WTC11 (cell line): ENCODE measurements at regions not wholly inside any gene's neighbourhood (a gene's known extent, or its start where the extent isn't known, plus 50 kb on each side); places are given as distances from the start of the nearest gene placed in this dataset.

Experiments
- ATAC-seq: fragments of 200-7000 bp; cut with Tn5 transposase; 2 replicates; pipeline ENCODE4 v1.10.0; 2021; ENCODE audit warnings: mild to moderate bottlenecking, moderate library complexity
- CTCF ChIA-PET: fragments of 300-600 bp; sonication (Branson Sonifier 250); formaldehyde crosslinking; loops from one replicate; lab custom pipeline; 2021; ENCODE audit warnings: antibody characterized with exemption; lab: Charles Lee
- POLR2A ChIA-PET: fragments of 350-600 bp; sonication (Branson Sonifier 250); formaldehyde crosslinking; loops from one replicate; lab custom pipeline; 2021; ENCODE audit warnings: antibody characterized with exemption; lab: Charles Lee
- DNase-seq: peaks from one replicate; pipeline ENCODE4 v3.0.0; 2021; ENCODE audit warnings: low spot score
- H3K27ac Mint-ChIP-seq: 2 replicates; pipeline ENCODE4 v1.8.0; 2021; ENCODE audit warnings: mixed read lengths
- H3K27me3 Mint-ChIP-seq: 2 replicates; pipeline ENCODE4 v1.8.0; 2021; ENCODE audit warnings: low read depth, mild to moderate bottlenecking, moderate library complexity, mixed read lengths
- H3K36me3 Mint-ChIP-seq: 2 replicates; pipeline ENCODE4 v1.8.0; 2021; ENCODE audit warnings: mixed read lengths
- H3K4me1 Mint-ChIP-seq: 2 replicates; pipeline ENCODE4 v1.8.0; 2022; ENCODE audit warnings: mixed read lengths
- H3K4me3 Mint-ChIP-seq: 2 replicates; pipeline ENCODE4 v1.8.0; 2021; ENCODE audit warnings: mild to moderate bottlenecking, moderate library complexity, mixed read lengths
- H3K9me3 Mint-ChIP-seq: 2 replicates; pipeline ENCODE4 v1.8.0; 2021; ENCODE audit warnings: mixed read lengths
- CBFB ChIP-seq: sonication (generic); formaldehyde crosslinking; IDR thresholded peaks from 2 replicates; pipeline ENCODE4 v1.8.1; 2022; ENCODE audit warnings: mild to moderate bottlenecking, low read depth, missing genetic modification reagents
- CREM ChIP-seq: sonication (generic); formaldehyde crosslinking; IDR thresholded peaks from 2 replicates; pipeline ENCODE4 v1.8.1; 2022; ENCODE audit warnings: mild to moderate bottlenecking, missing genetic modification reagents, moderate library complexity
- EMX1 ChIP-seq: fragments of 250-450 bp; sonication (Bioruptor Pico); IDR thresholded peaks from 2 replicates; pipeline ENCODE4 v1.8.0; 2021; ENCODE audit warnings: mild to moderate bottlenecking
- FOXJ3 ChIP-seq: sonication (generic); formaldehyde crosslinking; IDR thresholded peaks from 2 replicates; pipeline ENCODE4 v1.9.0; 2021; ENCODE audit warnings: missing genetic modification reagents, mild to moderate bottlenecking, borderline replicate concordance
- HMGXB4 ChIP-seq: sonication (generic); formaldehyde crosslinking; IDR thresholded peaks from 2 replicates; pipeline ENCODE4 v1.8.1; 2023; ENCODE audit warnings: mild to moderate bottlenecking, moderate library complexity, missing genetic modification reagents
- JUN ChIP-seq: sonication (generic); formaldehyde crosslinking; IDR thresholded peaks from 2 replicates; pipeline ENCODE4 v1.8.0; 2023; ENCODE audit warnings: mild to moderate bottlenecking, missing genetic modification reagents
- MLX ChIP-seq: sonication (generic); formaldehyde crosslinking; IDR thresholded peaks from 2 replicates; pipeline ENCODE4 v1.8.1; 2023; ENCODE audit warnings: mild to moderate bottlenecking, missing genetic modification reagents, moderate library complexity
- NFYB ChIP-seq: sonication (generic); formaldehyde crosslinking; conservative IDR thresholded peaks from 2 replicates; pipeline ENCODE4 v1.8.0; 2022; ENCODE audit warnings: low read depth, missing genetic modification reagents
- NR3C1 ChIP-seq: sonication (generic); formaldehyde crosslinking; conservative IDR thresholded peaks from 2 replicates; pipeline ENCODE4 v1.8.1; 2023; ENCODE audit warnings: low read depth, mild to moderate bottlenecking, missing genetic modification reagents
- RORB ChIP-seq: fragments of 250-450 bp; sonication (Bioruptor Pico); IDR thresholded peaks from 2 replicates; pipeline ENCODE4 v1.9.0; 2021; ENCODE audit warnings: mild to moderate bottlenecking
- SOX15 ChIP-seq: fragments of 250-450 bp; sonication (Bioruptor Pico); IDR thresholded peaks from 2 replicates; pipeline ENCODE4 v1.9.0; 2021; ENCODE audit warnings: mild to moderate bottlenecking
- SP1 ChIP-seq: sonication (generic); formaldehyde crosslinking; conservative IDR thresholded peaks from 2 replicates; pipeline ENCODE4 v1.8.1; 2022; ENCODE audit warnings: missing genetic modification reagents
- TEAD4 ChIP-seq: sonication (generic); formaldehyde crosslinking; IDR thresholded peaks from 2 replicates; pipeline ENCODE4 v1.8.0; 2022; ENCODE audit warnings: mild to moderate bottlenecking, missing genetic modification reagents
- ZMAT4 ChIP-seq: fragments of 250-450 bp; sonication (Bioruptor Pico); IDR thresholded peaks from 2 replicates; pipeline ENCODE4 v1.9.0; 2021; ENCODE audit warnings: mild to moderate bottlenecking
- TF ChIP-seq, protein P1 (sequence below): fragments of 250-450 bp; sonication (Bioruptor Pico); IDR thresholded peaks from 2 replicates; pipeline ENCODE4 v1.9.0; 2021; ENCODE audit warnings: mild to moderate bottlenecking, borderline replicate concordance
- TF ChIP-seq, protein P2 (sequence below): sonication (generic); formaldehyde crosslinking; IDR thresholded peaks from 2 replicates; pipeline ENCODE4 v1.8.1; 2022; ENCODE audit warnings: low read depth, mild to moderate bottlenecking, moderate library complexity, missing genetic modification reagents, borderline replicate concordance
- TF ChIP-seq, protein P3 (sequence below): fragments of 250-450 bp; sonication (Bioruptor Pico); conservative IDR thresholded peaks from 2 replicates; pipeline ENCODE4 v1.9.0; 2021; ENCODE audit warnings: mild to moderate bottlenecking
- TF ChIP-seq, protein P4 (sequence below): sonication (generic); formaldehyde crosslinking; IDR thresholded peaks from 2 replicates; pipeline ENCODE4 v1.8.1; 2023; ENCODE audit warnings: mild to moderate bottlenecking, missing genetic modification reagents, borderline replicate concordance

DNA sequence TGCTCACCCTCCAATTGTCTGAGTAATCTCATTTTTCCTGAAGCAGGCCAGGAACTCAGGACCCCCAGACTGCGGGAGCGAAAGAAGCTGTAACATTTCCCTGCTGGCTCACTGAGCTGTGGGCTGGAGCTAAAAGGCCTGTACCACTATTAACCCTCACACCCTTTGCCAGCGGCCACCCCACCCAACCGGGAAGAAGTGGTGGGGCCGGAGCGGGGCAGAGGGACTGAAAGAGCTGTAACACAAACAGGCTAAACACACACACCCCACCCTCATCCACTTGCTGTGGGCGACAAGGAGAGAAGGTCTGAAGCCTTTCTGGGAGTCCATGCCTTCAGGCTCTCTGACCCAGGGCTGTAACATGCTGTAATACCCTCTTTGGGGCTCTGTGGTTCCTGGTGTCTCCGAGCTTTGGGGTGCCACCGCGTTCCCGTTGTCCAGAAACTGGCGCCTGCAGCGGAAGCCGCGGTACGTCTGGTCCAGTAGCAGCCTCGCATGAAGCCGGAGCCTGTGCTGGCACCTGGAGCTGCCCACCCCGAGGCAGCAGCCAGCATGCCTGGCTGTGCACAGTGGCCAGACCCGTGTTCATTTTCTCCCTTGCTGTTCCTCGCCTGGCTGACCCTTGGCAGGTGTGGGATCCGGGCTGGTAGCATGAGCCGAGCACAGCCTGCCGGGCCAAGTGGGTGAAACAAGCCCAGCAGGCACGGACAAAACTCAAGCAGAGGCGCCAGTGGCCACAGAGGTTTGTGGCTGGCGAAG lies 345.5 kb upstream of the MGAT4C start:
- CTCF ChIA-PET, result no interaction called here
- DNase-seq (no peak), ATAC-seq (no peak)
- Mint-ChIP-seq H3K36me3 (no peaks in the 10 kb centered on the region), H3K27ac (no peak overlapping the region), H3K4me3 (no peak overlapping the region), H3K9me3 (no peaks in the 10 kb centered on the region), H3K27me3 (no peaks in the 10 kb centered on the region), H3K4me1 (no peaks in the 10 kb centered on the region)
- TF ChIP-seq SP1 (no peak), JUN (CRISPR knock-in tag) (no peak), TEAD4 (CRISPR knock-in tag) (no peak), HMGXB4 (no peak), FOXJ3 (CRISPR knock-in tag) (no peak), RORB (no peak), CBFB (CRISPR knock-in tag) (no peak), NFYB (CRISPR knock-in tag) (no peak), ZMAT4 (CRISPR knock-in tag) (no peak), EMX1 (no peak), SOX15 (CRISPR knock-in tag) (no peak)
- TF ChIP-seq, protein P1, sequence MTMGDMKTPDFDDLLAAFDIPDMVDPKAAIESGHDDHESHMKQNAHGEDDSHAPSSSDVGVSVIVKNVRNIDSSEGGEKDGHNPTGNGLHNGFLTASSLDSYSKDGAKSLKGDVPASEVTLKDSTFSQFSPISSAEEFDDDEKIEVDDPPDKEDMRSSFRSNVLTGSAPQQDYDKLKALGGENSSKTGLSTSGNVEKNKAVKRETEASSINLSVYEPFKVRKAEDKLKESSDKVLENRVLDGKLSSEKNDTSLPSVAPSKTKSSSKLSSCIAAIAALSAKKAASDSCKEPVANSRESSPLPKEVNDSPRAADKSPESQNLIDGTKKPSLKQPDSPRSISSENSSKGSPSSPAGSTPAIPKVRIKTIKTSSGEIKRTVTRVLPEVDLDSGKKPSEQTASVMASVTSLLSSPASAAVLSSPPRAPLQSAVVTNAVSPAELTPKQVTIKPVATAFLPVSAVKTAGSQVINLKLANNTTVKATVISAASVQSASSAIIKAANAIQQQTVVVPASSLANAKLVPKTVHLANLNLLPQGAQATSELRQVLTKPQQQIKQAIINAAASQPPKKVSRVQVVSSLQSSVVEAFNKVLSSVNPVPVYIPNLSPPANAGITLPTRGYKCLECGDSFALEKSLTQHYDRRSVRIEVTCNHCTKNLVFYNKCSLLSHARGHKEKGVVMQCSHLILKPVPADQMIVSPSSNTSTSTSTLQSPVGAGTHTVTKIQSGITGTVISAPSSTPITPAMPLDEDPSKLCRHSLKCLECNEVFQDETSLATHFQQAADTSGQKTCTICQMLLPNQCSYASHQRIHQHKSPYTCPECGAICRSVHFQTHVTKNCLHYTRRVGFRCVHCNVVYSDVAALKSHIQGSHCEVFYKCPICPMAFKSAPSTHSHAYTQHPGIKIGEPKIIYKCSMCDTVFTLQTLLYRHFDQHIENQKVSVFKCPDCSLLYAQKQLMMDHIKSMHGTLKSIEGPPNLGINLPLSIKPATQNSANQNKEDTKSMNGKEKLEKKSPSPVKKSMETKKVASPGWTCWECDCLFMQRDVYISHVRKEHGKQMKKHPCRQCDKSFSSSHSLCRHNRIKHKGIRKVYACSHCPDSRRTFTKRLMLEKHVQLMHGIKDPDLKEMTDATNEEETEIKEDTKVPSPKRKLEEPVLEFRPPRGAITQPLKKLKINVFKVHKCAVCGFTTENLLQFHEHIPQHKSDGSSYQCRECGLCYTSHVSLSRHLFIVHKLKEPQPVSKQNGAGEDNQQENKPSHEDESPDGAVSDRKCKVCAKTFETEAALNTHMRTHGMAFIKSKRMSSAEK, result no peak
- TF ChIP-seq, protein P2, sequence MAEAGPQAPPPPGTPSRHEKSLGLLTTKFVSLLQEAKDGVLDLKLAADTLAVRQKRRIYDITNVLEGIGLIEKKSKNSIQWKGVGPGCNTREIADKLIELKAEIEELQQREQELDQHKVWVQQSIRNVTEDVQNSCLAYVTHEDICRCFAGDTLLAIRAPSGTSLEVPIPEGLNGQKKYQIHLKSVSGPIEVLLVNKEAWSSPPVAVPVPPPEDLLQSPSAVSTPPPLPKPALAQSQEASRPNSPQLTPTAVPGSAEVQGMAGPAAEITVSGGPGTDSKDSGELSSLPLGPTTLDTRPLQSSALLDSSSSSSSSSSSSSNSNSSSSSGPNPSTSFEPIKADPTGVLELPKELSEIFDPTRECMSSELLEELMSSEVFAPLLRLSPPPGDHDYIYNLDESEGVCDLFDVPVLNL (CRISPR knock-in tag), result no peak
- TF ChIP-seq, protein P3, sequence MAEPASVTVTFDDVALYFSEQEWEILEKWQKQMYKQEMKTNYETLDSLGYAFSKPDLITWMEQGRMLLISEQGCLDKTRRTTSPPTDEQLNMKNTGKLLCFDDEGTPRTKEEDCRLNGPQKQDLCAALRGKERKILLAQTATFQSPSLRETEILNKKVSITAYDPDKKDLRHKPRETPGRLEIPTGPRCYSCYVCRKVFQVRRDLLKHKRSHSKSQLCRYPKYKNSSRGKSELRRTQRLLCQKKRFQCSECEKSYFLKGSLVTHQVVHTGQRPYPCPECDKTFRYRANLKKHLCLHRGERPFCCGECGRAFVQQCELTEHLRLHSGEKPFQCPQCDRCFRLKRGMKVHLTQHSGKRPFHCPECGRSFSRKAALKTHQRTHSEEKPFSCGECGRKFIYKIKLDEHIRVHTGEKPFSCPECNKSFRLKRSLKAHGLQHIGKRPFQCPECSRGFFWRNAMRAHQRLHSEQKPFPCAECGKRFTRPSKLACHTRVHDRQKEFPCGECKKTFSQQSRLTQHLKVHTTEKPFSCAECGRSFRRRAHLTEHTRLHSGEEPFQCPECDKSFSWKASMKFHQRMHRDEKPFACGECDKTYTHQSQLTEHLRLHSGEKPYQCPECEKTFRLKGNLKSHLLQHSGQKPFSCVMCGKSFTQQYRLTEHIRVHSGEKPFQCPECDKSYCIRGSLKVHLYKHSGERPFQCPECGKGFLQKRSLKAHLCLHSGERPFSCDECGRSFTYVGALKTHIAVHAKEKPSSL (CRISPR knock-in tag), result no peak
- POLR2A ChIA-PET, result no interaction called here

DNA sequence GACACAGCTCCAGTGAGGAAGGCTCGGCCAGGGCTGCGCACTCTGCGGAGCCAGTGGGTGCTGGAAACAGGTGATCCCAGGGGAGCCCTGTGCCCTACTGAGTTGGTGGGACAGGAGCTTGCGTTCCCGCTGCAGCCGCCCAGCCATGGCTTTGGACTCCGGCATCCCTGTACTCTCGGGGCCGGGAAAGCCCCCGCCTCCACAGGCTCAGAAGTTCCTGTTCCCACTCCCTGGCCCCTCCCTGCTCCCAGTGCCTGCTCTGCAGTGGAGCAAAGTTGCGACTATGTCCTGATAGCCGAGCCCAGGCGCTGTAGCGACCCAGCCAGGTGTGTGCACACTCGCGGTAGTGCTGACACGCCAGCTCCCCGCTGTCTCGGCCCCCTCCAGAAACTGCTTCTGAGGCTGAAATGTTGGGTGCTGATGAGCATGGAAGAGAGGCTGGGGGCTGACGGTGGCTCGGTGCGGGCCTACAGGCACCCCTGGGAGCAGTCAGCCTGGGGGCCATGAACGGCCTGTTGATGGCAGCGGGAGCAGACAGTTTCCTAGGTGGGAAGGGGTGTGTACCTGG lies 344.6 kb upstream of the MGAT4C start:
- no peaks in the 10 kb centered on the region for H3K27me3 Mint-ChIP-seq
- no peaks in the 10 kb centered on the region for H3K9me3 Mint-ChIP-seq
- no peaks in the 10 kb centered on the region for H3K36me3 Mint-ChIP-seq
- POLR2A ChIA-PET, result no interaction called here
- CTCF ChIA-PET, result no interaction called here
- no peak overlapping the region for H3K27ac Mint-ChIP-seq
- no peak overlapping the region for H3K4me3 Mint-ChIP-seq
- no peak for ATAC-seq
- no peaks in the 10 kb centered on the region for H3K4me1 Mint-ChIP-seq
- no peak for DNase-seq
- TF ChIP-seq NR3C1 (CRISPR knock-in tag), result no peak
- TF ChIP-seq CREM (CRISPR knock-in tag), result no peak
- TF ChIP-seq, protein P4, sequence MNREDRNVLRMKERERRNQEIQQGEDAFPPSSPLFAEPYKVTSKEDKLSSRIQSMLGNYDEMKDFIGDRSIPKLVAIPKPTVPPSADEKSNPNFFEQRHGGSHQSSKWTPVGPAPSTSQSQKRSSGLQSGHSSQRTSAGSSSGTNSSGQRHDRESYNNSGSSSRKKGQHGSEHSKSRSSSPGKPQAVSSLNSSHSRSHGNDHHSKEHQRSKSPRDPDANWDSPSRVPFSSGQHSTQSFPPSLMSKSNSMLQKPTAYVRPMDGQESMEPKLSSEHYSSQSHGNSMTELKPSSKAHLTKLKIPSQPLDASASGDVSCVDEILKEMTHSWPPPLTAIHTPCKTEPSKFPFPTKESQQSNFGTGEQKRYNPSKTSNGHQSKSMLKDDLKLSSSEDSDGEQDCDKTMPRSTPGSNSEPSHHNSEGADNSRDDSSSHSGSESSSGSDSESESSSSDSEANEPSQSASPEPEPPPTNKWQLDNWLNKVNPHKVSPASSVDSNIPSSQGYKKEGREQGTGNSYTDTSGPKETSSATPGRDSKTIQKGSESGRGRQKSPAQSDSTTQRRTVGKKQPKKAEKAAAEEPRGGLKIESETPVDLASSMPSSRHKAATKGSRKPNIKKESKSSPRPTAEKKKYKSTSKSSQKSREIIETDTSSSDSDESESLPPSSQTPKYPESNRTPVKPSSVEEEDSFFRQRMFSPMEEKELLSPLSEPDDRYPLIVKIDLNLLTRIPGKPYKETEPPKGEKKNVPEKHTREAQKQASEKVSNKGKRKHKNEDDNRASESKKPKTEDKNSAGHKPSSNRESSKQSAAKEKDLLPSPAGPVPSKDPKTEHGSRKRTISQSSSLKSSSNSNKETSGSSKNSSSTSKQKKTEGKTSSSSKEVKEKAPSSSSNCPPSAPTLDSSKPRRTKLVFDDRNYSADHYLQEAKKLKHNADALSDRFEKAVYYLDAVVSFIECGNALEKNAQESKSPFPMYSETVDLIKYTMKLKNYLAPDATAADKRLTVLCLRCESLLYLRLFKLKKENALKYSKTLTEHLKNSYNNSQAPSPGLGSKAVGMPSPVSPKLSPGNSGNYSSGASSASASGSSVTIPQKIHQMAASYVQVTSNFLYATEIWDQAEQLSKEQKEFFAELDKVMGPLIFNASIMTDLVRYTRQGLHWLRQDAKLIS (CRISPR knock-in tag), result no peak
- no peak for TF ChIP-seq MLX (CRISPR knock-in tag)
